HFF-Myc (cell line): ENCODE measurements at regions not wholly inside any gene's neighbourhood (a gene's known extent, or its start where the extent isn't known, plus 50 kb on each side); places are given as distances from the start of the nearest gene placed in this dataset.
A peak's percentile ranks its signal among the peaks of the same experiment; 100 is the strongest.
"Not testable (repeated sequence)": the region's sequence is repeated elsewhere in the genome, so short reads cannot be mapped to it uniquely, and the experiment has no call there.

Experiments
- DNase-seq: peaks from one replicate; pipeline ENCODE4 v3.0.0-alpha.2; 2011; ENCODE audit warnings: low read depth; ENCODE audit errors: extremely low read depth
- H3K4me3 ChIP-seq: replicated peaks from 2 replicates; pipeline ENCODE4 v1.5.1; 2011; ENCODE audit warnings: low read depth, mild to moderate bottlenecking, control low read depth, low read length
- TF ChIP-seq, protein P1 (sequence below): IDR thresholded peaks from 2 replicates; pipeline ENCODE4 v1.5.1; 2012; ENCODE audit warnings: mild to moderate bottlenecking, low read depth, low read length, control low read depth; ENCODE audit errors: missing control alignments

- no peak for DNase-seq
- TF ChIP-seq, protein P1, sequence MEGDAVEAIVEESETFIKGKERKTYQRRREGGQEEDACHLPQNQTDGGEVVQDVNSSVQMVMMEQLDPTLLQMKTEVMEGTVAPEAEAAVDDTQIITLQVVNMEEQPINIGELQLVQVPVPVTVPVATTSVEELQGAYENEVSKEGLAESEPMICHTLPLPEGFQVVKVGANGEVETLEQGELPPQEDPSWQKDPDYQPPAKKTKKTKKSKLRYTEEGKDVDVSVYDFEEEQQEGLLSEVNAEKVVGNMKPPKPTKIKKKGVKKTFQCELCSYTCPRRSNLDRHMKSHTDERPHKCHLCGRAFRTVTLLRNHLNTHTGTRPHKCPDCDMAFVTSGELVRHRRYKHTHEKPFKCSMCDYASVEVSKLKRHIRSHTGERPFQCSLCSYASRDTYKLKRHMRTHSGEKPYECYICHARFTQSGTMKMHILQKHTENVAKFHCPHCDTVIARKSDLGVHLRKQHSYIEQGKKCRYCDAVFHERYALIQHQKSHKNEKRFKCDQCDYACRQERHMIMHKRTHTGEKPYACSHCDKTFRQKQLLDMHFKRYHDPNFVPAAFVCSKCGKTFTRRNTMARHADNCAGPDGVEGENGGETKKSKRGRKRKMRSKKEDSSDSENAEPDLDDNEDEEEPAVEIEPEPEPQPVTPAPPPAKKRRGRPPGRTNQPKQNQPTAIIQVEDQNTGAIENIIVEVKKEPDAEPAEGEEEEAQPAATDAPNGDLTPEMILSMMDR: no peak
- no peak overlapping the region for H3K4me3 ChIP-seq
Measured at GRCh38 chr14:85058150-85058549, 471.8 kb upstream of the FLRT2 start.

DNA sequence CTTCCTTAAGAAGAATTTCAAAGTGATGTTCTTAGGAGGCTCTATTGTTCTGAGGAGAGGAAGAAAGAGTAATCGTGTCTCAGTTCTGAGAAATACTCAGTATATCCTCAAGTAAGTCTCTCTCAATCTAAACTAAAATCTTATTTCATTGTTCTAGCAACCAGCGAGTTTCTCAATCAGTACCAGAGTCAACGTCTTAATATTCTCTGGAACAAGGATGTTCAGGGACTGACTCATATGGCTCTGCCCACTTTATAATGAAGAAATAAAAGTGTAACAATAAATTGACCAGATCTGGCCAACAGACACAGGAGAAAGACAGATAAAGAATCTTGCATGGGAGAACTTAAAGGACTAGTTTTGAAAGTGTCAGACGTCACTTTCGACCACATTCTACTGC lies 469.8 kb upstream of the FLRT2 start:
- no peak for DNase-seq
- H3K4me3 ChIP-seq: no peak overlapping the region
- TF ChIP-seq, protein P1: no peak

DNA sequence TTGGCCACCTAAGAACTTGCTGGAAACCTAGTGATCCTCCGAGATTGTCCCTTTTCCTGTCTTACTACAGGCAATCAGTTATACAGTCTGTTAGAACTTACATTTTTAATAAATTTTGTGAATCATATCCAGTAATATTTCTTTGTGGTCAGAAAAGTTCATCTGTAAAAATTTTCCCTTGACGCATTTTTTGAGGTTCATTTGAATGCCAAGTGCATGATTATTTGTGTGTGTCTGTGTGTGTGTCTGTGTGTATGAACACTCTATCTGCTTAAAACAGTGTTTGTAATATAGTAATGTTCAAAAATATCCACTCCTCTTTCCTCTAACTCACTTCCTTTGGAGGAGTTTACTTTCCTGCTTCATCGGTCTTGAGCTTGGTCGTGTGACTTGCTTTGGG lies 468.7 kb upstream of the FLRT2 start:
- TF ChIP-seq, protein P1: no peak
- H3K4me3 ChIP-seq: no peak overlapping the region
- DNase-seq: no peak

DNA sequence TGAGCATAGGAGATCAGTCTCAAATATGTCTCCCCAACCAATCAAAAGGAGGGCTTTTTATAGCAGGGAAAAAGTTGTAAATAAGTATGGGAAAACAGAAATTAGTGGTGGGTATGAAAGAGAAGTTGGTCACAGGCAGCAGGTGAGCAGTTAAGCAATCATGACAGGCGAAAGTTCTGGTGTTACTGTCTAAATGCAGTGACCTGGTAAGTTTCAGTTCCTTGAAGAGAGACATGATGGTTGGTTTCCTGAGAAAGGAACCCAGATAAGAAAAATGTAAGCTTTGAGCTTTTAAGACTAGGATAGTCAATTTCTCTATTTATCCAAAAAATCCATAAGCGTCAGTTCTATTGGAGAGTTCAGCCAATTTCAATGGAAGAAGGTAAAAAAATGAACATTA lies 466.2 kb upstream of the FLRT2 start:
- H3K4me3 ChIP-seq: no peak overlapping the region
- TF ChIP-seq, protein P1: no peak
- no peak for DNase-seq

DNA sequence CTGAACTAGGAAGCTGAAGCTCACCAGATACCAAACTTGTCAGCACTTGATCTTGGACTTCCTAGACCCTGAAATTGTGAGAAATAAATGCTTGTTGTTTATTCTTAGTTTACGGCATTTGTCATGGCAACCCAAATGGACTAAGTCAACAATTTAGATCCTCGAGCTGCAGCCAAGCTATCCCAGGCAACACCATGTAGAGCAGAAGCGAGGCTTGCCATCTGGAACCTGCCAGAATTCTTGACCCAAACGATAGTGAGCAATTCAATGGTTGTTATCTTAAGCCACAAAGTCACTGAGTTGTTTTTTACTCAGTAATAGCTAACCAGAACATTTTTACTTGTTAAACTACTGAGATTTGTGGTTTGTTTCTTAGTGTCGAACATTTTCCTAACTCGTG lies 458.5 kb upstream of the FLRT2 start:
- TF ChIP-seq, protein P1: no peak
- H3K4me3 ChIP-seq: no peak overlapping the region
- DNase-seq: peak; percentile 2

DNA sequence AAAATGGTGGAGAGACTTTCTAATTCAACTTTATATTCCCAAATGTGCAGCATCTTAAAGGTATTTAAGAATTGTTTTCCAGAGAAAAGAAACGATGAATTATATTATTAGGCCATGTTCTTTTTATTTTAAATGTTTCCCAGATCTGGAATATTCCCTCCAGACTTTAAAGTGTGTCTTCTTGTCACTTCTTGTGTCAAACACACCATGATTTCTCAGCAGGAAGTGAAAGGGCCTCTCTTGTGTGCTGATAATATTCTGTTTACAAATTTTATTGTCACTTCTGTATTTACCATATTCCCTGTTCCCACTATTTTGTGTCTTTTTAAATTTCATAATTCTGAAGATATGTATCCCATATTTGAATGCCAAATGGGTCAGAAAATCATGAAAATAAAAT lies 455.0 kb upstream of the FLRT2 start:
- TF ChIP-seq, protein P1: no peak
- DNase-seq: no peak
- no peak overlapping the region for H3K4me3 ChIP-seq

DNA sequence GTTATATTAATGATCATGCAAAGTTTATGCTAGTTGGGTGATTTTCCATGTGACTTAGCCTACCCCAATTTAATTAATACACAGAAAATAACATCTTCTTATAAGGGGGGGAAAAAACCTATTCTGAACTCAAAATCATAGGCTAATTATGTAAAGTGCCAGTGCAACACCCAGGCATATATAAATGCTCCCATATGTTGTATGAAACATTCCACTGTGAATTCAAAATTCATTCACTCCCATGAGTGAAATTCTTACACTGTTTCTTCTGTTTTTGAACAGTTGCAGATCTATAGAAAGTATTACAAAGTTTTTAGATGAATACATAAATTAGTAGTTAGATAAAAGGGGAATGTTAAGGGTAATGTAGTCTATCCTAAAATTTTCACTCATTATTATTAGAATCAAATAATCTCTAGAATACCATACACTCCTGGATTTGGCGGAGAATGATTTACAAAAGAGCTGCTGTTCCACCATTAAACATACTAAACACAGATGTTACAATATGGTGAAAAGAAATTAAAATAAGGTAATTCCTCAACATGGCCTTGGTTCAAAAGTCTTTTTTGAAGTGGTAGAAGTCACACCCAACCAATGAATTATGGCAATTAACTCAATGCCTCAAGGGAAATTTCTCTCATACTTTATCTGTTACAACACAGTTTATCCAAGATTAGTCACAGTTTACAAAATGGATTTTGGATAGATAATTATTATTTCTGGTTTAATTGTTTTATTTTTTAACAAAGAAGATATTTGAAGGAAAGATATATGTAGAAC lies 454.1 kb upstream of the FLRT2 start:
- no peak for DNase-seq
- H3K4me3 ChIP-seq: no peak overlapping the region
- TF ChIP-seq, protein P1: no peak

GRCh38 chr14:85077716-85078115 lies 452.2 kb upstream of the FLRT2 start:
- DNase-seq, H3K4me3 ChIP-seq: not testable (repeated sequence)
